ENCODE measurements at regions not wholly inside any gene's neighbourhood (a gene's known extent, or its start where the extent isn't known, plus 50 kb on each side); places are given as distances from the start of the nearest gene placed in this dataset.
A peak's percentile ranks its signal among the peaks of the same experiment; 100 is the strongest.
"Not testable (repeated sequence)": the region's sequence is repeated elsewhere in the genome, so short reads cannot be mapped to it uniquely, and the experiment has no call there.

DNA sequence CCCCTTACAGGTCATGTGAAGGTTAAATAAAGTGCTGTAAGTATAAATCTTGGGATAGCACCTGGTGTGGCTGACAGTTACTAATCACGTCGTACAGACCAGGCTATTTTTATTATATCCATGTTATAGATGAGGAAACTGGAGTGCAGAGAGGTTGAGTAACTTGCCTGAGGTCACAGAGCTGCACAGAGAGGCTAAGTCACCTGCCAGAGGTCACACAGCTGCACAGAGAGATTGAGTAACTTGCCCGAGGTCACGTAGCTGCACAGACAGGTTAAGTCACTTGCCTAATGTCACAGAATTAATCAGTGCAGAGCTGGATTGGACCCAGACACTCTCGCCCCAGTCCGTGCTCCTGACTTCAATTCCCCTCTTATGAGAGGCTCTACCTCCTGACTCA lies 171.5 kb downstream of the NUP210 start:
- peak; percentile 84 for ATAC-seq

DNA sequence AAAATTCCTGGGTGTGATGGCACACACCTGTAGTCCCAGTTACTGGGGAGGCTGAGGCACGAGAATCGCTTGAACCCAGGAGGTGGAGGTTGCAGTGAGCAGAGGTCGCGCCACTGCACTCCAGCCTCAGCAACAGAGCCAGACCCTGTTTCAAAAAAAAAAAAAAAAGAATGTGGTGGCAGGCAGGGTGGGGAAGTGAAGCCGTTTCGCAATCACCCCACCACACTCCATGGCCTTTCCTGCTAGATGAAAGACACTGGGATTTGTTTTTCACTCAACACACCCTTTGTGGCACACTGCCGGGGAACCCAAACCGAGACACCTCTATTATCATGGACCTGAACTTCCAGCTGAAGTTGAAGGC lies 172.4 kb upstream of the IQSEC1 start:
- peak; percentile 44 for ATAC-seq

DNA sequence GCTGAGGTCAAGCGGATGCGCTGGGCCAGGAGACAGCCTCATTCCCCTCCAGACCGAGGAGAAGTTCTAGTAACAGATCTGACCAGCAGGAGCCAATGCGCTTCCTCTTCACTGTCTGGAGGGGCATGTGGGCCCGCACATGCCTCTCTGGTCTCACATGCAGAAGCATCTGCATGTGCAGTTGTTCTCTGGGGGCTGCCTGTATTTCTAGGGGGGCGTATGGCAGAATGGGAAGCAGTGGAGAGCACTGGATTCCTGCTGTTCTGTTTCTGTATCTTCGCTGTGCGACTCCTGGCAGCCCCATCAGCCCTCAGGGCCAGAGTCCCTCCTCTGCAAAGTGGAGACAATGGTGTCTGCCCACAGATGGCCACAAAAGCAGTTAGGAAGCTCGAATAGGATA lies 170.4 kb upstream of the IQSEC1 start:
- no peak for ATAC-seq

DNA sequence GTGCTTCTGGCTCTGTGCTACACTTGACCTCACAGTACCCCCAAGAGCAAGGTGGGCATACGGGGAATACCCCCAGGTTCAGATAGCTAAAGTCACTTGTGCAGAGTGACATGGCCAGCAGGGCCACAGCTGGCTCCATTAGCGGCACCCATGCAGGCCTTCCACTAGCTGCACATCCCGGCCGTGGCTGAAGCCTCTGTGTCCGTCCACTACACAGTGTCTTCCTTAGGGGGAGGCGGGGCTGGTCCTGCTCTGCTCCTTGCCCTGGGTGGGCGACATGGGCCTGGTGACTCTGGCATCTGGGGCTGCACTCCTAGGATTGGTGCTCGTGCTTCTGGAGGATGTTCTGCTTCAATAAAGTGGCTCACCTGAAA lies 169.1 kb upstream of the IQSEC1 start:
- no peak for ATAC-seq

DNA sequence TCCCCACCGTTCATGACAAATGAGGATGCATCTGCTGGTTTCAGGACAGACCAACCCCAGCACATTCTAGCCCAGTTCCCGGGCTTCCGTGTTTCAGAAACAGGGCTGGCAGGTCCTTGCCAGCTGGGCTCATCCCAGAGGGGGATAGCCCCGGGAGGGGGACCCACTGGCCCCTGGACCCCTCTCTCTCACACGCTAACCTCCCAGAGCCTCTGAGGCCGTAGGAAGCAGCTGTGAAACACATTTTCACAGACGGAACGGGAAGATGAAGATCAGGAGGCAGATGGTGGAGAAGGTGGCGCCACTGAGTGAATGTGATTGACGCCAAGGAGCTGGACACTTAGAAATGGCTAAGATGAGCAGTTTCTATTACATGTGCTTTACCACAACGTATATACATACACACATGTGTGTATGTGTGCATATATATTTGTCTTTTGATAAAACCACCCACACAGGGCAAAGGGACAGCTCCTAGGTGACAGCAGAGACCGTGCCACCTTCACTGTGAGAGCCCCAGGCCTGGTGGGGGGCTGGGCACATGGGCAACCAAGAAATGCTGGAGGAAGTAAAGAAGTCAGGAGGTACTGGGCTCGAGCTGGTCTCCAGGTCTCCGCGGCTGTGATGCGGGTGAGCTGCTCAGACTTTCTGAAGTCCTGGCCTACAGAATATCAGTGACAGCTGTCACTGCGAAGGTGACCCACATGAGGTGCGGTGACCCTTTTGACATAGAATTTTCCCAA lies 168.6 kb upstream of the IQSEC1 start:
- ATAC-seq = no peak

DNA sequence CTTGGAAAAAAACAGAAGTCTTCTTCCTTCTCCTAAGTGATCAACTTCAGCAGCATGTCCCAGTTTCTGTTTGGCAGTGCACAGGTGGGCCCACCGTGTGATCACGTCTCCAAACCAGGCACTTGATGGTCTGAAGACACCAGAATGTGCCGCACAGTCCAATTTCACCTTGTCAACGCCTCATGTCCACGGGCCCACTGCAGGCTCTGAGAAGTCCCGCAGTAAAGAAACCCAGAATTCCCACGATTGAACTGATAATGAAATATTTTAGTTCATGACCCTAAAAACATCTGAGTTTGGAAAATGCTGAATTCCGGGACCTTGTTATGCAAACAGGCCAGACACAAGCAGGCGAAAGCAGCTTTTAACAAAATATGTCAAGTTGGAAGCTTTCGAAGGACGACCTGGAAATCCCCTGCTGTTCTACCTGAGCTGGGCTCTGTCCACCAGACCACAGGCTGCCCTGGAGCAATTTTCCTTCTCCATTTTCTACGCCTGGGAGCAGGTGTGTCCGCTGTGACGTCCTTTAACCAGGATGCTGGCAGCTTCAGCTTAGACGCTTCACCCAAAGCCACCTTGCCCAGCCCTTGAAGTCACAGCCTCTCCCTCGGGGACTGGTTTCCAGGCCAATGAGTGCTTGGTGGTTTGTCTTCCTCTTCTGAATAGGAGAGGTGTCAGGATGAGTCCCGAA lies 167.8 kb upstream of the IQSEC1 start:
- peak; percentile 16 for ATAC-seq

DNA sequence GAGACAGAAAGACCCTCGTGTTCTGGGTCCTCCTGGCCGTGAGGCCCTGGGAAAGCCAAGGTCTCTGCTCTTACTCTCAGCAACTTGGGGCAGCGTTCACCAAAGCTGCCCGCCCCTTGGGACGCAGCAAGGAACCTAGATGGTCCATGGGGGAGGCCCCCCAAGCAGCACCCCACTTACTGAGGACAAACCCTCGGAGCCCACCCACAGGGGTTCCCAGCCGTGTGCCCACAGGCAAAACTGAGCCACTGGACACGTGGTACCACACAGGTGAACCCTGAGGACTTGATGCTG lies 166.2 kb upstream of the IQSEC1 start:
- ATAC-seq = no peak

DNA sequence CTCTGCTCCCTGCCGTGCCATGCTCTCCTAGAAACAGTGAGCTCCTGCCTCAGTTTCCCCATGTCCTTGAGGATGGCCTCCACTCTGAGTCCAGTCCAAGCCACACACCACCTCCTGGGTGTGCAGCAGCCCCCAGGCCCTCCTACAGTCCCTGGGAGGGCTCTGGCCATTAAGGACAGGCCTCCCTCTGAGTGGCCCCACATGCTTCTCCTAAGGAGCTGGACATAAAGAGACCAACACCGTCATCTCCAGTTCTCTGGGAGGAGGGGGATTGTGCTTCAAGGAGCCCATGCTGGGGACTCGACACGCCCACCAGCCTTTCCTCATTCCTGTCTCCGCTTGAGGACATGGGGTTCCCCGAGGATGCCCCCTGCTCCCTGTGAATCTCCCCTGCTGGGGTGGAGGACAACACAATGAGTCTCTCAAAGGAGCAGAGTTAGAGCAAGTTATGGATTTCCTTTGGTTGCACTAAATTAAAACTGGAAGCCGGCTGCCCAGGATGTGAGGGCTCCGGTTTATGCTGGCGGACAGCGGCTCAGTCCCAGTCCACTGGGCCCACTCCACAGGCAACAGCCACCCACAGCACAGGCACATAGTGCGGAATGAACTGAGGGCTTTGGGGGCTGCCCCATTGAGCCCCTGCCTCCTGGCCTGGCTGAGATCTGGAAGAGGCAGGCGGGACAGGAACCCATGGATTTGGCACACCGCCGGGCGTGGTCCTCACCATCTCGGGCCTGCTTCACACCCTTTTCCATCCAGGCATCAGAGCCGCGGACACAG lies 165.6 kb upstream of the IQSEC1 start:
- ATAC-seq = no peak

DNA sequence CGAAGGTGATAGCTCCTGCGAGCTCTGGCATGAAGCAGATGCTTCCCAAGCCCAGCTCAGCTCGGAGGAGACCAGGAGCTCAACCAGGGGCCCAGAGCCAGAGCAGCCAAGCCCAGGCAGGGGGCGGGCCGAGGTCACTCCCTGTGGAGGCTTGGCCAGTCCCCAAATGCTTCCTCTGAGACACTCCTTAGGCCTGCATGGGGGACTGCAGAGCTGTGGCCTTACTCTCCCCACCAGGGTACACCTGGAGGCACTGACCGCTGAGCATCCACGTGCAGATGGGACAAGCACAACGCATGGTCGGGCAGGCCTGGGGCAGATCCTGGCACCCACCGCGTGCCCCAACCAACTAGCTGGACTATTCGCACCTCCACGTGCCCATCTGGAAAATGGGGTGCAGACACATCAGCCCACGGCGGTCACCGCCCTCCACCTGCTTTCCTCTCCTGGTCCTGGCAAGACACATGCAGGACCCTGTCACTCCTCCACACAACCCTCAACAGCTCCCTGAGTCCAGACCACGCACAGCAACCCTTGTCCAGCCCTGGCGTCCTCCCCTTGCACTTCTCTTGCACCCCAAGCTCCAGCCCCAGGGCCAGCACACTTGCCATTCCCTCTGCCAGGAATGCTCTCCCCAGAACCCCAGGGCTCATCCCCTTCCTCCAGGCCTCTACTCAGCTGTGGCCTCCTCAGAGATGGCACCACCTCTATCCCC lies 164.7 kb upstream of the IQSEC1 start:
- ATAC-seq = no peak

DNA sequence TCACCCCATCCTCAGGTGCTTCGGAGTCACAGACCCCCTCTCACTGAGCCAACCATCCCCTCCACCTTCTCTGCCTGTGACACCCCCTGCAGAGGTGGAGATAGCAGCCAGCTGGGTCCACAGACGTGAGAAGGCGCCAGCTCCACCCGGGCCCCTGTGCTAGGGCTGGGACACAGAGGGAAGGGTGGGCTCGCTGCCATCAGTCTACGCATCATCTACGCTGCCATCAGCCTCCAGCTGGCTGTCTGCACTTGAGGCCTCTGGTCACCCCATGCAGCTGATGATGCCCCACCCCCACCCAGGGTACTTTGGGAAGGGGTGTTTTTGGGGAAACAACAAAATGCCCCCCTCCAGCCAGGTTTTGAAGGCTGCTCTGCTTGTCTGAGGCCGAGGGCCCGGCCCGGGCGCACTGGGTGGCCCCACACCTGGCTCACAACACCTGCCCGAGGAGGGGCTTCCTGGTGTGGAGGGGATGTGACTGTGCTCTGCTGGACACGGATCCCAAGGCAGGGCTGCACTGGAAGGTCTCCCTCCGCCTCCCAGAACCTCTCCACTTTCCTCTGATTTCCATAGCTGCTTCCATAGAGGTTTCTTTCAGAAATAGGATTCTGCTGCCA lies 163.4 kb upstream of the IQSEC1 start:
- no peak for ATAC-seq

DNA sequence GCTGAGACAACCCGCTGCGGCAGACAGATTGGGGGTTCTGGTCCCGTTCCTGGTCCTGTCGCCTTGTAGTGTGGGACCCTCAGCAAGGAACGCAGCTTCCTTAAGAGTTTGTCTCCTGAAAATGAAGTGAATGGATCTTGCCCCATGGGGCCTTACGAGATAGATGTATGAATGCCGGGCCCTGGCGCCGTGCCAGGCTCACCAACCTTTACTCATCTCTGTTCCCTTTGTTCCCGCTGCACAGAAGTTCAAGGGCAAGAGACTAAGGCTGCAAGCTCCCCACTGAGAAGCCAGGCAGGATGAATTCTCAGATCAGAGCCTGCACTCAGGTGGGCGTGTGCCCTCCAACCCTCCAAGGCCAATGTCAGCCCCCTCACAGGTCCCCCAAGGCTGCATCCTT lies 162.7 kb upstream of the IQSEC1 start:
- no peak for ATAC-seq

DNA sequence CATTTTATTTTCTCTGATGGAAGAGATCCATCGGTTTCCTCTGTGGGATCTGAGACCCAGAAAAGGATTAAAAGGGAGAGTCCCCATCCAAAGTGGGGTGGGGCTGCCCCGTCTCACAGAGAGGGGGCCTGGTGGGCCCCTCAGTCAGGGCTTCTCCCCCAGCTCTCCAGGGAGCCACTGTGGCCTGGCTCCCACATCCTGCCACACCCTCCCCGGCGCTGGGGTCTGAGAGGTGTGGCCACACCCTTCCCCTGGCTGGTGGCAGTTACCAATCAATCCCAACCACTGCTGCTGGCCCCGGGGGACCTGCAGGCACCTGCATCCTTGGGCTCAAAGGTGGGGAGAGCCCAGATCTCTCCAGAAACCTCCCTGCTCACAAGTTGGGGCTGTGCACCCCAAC lies 161.8 kb upstream of the IQSEC1 start:
- no peak for ATAC-seq

DNA sequence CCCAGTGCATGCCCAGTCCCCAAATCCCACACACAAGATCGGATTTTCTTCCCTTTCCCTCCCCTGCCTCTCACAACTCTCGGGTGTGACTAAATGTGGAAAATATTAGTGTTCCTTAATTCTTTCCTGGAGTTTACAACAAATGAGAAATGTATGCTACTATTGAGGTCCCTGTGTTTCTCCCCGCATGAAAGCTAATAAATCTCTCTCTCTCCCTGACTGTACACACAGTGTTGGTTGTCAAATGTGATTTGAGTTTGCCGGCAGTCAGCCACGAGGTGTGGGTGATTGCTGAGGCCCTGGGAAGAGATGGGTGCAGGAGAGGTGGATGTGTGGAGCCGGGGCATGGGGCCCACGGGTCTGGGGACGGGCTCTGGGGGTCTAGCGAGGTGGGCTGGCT lies 161.4 kb upstream of the IQSEC1 start:
- ATAC-seq = no peak

DNA sequence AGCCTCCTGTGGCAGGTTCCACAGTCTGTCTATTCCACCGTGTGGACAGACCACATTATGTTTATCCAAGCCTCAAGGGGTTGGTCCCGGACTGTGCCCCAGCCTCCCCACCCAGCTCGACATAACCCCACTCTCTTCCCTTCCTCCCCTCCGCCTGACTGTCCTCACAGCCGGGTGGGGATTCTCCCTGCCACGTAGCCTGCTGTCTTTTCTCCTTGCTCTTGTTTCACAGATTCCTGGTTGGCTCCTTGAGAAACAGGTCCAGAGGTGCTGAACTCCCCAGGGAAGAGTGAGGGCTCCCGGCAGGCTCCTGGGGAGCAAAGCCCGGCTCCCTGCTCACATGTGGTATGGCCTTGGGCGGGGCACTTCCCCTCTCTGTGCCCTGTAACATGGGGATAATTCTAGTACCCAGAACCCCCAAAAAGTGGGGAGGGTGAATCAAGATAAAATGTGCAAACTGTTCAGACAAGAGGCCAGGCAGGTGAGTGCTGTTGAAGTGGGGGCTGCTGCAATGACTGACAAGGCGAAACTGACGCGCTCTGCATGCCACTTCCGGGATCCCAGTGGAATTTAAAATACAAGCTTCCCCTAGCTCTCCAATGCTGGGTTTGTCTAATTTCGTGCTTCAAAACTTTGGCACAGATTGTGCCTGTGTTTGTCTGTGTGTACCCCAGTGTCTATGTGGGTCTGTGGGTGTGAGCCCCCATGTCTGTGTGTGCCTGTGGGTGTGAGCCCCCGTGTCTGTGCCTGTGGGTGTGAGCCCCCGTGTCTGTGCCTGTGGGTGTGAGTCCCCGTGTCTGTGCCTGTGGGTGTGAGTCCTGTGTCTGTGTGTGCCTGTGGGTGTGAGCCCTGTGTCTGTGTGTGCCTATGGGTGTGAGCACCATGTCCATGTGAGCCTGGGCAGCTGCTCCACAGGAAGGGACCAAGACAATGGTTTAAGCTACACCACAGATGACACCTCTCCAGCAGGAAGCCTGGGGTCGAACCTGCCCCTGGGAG lies 160.6 kb upstream of the IQSEC1 start:
- ATAC-seq = no peak

DNA sequence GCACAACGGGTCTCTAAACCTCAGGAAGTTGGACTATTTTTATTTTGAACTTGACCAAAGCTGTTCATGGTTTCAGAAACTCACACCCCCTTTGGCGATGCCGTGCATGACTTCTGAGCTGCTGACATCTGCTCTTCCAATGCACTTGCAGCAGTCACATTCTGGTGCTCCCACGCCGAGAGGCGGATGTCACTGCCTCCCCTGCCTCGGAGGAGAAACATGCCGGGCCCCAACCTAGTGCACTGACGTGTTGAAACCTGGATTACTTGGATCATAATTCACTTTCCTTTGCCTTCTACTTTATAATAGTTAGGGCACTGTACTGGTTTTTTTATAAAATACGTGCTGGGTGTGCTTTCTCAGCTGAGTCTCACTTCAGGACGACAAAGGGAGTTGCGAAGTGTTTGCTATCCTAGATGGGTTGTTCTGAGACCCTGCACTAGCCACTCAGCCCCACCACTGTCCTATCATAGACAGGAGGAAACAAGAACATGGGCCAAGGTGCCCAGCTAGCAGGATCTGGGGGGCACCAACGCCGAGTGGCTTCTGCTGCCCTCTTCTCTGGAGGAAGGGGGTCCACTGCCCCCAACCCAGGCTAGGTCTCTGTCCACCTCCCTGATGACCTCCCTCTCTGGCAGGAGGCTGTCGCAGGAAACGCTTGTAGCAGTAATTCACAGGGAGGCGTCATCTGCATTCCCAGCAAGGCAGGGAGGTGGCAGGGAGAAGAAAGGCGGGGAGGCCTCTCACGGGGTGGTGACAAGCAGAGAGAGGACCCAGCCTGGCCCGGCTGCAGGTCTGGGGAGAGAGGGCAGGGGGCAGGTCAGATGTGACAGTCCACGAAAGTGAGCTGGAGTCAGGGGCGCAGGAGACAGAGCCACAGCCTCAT lies 158.8 kb upstream of the IQSEC1 start:
- no peak for ATAC-seq

DNA sequence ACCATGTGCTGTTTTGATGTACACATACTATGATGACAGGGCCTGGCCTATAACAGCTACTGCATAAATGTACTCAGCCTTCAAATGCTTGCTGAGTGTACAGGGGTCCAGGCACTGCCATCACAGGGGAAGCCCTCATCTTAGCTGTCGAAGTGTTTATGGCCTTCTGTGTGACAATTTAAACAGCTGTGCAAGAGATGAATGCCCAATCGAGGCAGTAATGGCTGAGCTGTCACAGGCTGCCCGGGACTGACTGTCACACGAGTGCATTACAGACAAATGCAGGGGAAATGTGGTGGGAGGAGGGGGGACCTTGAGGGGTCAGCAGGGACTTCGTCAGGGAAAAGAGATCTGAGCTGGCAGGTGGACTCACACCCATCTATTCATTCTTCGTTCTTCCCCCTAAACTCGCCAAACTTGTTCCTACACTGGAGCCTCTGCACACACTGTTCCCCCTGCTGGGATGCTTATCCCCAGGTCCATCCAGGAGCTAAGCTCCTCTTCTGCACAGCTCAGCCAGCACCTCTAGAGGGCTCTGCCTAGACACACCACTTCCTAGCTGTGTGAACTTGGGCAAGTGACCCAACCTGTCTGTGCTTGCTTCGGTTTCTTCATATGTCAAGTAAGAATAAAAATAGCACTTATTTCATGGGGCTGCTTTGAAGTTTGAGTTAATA lies 156.2 kb upstream of the IQSEC1 start:
- peak; percentile 90 for ATAC-seq

DNA sequence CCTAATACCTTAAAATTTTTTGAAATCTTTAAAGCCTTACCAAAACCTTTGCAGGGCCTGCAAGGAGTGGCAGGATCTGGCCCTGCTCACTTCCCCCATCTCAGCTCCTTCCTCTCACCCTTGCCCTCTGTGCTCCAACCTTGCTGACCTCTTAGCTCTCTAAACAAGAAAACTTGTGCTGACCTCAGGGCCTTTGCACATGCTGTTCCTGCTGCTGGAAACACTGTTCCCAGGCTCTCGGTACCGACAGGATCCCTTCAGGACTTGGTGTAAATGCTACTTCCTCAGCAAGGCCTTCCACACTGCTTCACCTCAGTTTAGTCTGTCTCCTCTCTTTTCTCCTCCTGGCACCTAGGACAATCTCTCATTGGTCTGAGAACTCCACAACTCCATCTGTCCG lies 155.4 kb upstream of the IQSEC1 start:
- ATAC-seq = no peak

DNA sequence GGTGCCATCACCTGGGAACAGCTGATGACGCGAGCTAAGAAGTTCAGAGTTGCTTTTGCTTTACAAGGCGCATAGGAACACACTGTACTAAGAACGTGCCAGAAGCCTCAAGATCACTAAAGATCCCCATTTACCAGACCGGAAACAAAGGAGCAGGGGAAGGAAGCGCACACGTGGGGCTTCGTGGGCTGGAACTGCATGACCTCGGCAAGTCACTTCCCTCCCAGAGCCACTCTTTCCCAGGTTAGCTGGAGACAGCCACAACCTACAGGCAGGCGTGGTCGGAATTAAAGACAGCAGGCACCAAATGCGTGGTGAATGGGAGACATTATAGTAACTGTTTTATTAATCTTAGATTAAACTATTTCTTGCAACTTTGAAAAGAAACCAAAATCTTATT lies 154.9 kb upstream of the IQSEC1 start:
- ATAC-seq = not testable (repeated sequence)

DNA sequence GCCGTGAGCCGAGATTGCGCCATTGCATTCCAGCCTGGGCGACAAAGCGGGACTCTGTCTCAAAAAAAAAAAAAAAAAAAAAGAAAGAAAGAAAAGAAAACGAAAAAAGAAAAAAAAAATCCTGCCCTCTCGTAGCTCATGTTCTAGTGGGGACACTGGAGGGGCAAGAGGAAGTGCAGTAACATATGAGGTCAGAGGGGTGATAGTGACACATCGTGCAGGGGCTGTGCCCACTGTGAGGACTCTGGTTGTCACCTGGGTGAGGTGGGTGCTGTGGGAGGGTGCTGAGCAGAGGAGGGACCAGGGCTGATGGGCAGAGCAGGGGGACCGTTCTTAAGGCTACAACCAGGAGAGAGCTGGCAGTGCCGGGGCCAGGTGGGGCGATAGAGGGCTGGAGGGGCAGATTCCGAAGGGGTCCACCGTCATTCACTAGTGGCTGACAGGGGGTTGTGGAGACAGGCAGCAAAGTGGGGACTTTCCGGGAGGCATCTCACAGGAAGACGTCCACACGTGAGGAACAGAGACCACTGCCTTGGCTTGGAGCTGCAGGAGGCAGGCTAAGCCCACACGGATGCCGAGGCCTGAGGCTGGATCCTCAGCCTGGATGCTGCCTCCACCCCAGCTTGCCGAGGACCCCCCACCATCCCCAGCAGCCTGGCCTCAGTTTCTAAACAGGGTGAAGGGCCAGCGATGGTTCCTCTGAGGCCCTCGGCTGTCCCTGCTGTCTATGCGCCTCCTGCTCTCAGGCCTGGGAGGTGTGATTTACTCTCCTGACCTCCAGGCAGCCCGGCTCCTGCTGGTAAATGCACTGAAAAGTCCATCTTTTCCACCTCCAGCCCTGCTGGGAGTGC lies 154.3 kb upstream of the IQSEC1 start:
- ATAC-seq = no peak
